Left ventricle myocardium inferior (tissue), 1 donor: ENCODE measurements at regions not wholly inside any gene's neighbourhood (a gene's known extent, or its start where the extent isn't known, plus 50 kb on each side); places are given as distances from the start of the nearest gene placed in this dataset.

Experiments
- DNase-seq: peaks from one replicate; pipeline ENCODE4 v3.0.0-alpha.2; 2020
- H3K27ac ChIP-seq: fragments of 200-600 bp; replicated peaks from 2 replicates; pipeline ENCODE4 v1.8.0; 2021
- H3K27me3 ChIP-seq: fragments of 200-600 bp; 2 replicates; pipeline ENCODE4 v1.8.0; 2021; ENCODE audit warnings: low read depth
- H3K36me3 ChIP-seq: fragments of 200-600 bp; 2 replicates; pipeline ENCODE4 v1.8.0; 2021
- H3K4me1 ChIP-seq: fragments of 200-600 bp; 2 replicates; pipeline ENCODE4 v1.8.0; 2021
- H3K4me3 ChIP-seq: fragments of 200-600 bp; 2 replicates; pipeline ENCODE4 v1.8.0; 2021; ENCODE audit warnings: mild to moderate bottlenecking, moderate library complexity
- H3K9me3 ChIP-seq: fragments of 200-600 bp; replicated peaks from 2 replicates; pipeline ENCODE4 v1.8.0; 2021
- intact Hi-C: fragments of 100-400 bp; cut with micrococcal nuclease; formaldehyde crosslinking; loops from one replicate; pipeline ENCODE4 v1.11.0; 2022
- TF ChIP-seq, protein P1 (sequence below): fragments of 200-600 bp; IDR thresholded peaks from 2 replicates; pipeline ENCODE4 v1.8.0; 2021; ENCODE audit warnings: antibody characterized with exemption, mild to moderate bottlenecking, borderline replicate concordance
- donor health status: DM: no; HTN: yes; CAD: no; lungs with severe emphysema.

DNA sequence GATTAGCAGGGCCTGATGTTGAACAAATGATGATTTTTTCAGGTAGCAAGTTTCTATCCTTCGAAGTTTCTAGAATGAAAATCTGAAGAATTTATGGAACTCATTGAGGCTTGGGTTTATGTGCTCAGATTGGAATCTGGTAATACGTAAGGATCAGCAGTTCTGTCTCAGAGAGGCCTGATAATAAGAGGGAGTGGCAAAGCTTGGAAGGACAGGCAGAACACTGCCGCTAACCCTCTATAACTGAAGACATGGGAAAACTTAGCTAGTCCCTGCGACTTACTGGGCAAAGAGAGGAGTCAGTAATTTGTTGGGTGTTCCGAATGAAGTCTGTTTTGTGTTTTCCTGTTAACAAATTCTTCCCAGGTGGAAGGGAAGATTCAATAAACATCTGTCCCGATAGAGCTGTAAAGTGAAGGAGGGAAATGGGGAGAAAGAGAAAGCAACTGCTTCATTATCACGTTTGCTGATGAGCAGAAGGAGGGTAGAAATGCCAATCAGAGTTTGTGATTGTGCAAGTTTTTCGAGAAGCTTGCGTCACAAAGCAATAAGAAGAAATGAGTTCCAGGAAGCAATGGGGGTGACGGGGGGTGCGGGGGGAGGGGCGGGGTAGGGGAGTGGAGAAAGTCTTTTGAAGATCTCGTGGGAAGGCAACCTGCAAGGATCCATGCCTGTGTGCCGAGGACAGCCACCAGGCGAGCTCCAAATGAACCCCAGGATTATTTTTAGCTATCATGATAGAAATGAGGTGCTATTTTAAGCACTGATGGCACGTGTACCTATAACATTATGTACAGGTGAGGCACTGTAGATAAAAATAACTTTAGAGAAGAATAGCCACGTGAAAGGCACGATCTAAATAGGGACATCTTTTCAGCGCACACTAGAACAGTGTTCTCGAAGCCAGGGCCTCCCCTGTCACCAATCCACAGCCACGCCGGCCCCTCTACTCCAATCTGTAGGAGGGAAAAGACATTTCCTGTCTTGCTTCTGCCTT lies 224.1 kb downstream of the FGF9 start:
- no peak for DNase-seq
- intact Hi-C loops: no loop called here
- Histone ChIP-seq H3K27ac (no peak overlapping the region), H3K9me3 (no peaks in the 10 kb centered on the region), H3K27me3 (peaks cover 7% of the 10 kb centered on the region), H3K36me3 (no peaks in the 10 kb centered on the region), H3K4me1 (peaks cover 14% of the 10 kb centered on the region), H3K4me3 (no peak overlapping the region)
- TF ChIP-seq, protein P1, sequence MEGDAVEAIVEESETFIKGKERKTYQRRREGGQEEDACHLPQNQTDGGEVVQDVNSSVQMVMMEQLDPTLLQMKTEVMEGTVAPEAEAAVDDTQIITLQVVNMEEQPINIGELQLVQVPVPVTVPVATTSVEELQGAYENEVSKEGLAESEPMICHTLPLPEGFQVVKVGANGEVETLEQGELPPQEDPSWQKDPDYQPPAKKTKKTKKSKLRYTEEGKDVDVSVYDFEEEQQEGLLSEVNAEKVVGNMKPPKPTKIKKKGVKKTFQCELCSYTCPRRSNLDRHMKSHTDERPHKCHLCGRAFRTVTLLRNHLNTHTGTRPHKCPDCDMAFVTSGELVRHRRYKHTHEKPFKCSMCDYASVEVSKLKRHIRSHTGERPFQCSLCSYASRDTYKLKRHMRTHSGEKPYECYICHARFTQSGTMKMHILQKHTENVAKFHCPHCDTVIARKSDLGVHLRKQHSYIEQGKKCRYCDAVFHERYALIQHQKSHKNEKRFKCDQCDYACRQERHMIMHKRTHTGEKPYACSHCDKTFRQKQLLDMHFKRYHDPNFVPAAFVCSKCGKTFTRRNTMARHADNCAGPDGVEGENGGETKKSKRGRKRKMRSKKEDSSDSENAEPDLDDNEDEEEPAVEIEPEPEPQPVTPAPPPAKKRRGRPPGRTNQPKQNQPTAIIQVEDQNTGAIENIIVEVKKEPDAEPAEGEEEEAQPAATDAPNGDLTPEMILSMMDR: no peak

- Histone ChIP-seq H3K4me3 (no peak overlapping the region), H3K27me3 (peaks cover 7% of the 10 kb centered on the region), H3K36me3 (no peaks in the 10 kb centered on the region), H3K27ac (no peak overlapping the region), H3K4me1 (peaks cover 14% of the 10 kb centered on the region), H3K9me3 (no peaks in the 10 kb centered on the region)
- intact Hi-C loops: no loop called here
- TF ChIP-seq, protein P1: no peak
- DNase-seq: no peak
Measured at GRCh38 chr13:21895779-21896178, 224.9 kb downstream of the FGF9 start.

DNA sequence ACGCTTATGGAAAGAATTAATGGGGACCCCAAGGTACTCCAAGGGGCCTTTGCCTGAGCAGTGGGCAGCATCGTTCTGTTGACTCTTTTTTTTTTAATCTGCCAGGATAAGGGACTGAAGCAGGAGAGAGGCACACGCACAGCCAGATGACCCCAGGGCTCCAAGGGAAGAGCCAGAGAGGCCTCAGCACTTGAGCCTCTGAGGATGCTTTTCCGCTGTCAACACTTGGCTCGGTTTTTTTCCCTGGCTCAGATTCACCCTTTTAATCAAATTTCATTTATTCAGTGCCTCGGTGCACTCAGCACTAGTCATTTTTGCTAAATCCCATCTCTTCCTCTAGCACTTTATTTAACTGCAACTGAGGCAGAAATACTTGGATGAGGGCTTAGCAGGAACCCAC lies 226.3 kb downstream of the FGF9 start:
- peaks cover 22% of the 10 kb centered on the region for H3K4me1 ChIP-seq

GRCh38 chr13:21898459-21898858 lies 227.6 kb downstream of the FGF9 start:
- intact Hi-C loops: no loop called here
- no peak for DNase-seq
- H3K4me3 ChIP-seq: no peak overlapping the region
- H3K4me1 ChIP-seq: peaks cover 30% of the 10 kb centered on the region
- no peaks in the 10 kb centered on the region for H3K9me3 ChIP-seq
- H3K27ac ChIP-seq: no peak overlapping the region
- peaks cover 10% of the 10 kb centered on the region for H3K27me3 ChIP-seq
- TF ChIP-seq, protein P1: no peak
- no peaks in the 10 kb centered on the region for H3K36me3 ChIP-seq

More for the DNA sequence above, 226.3 kb downstream of the FGF9 start:
- H3K27me3 ChIP-seq: peaks cover 7% of the 10 kb centered on the region
- no peaks in the 10 kb centered on the region for H3K9me3 ChIP-seq
- no peak overlapping the region for H3K4me3 ChIP-seq
- TF ChIP-seq, protein P1: no peak
- no peaks in the 10 kb centered on the region for H3K36me3 ChIP-seq
- no peak overlapping the region for H3K27ac ChIP-seq
- peak; percentile 20 for DNase-seq
- intact Hi-C loops: no loop called here

DNA sequence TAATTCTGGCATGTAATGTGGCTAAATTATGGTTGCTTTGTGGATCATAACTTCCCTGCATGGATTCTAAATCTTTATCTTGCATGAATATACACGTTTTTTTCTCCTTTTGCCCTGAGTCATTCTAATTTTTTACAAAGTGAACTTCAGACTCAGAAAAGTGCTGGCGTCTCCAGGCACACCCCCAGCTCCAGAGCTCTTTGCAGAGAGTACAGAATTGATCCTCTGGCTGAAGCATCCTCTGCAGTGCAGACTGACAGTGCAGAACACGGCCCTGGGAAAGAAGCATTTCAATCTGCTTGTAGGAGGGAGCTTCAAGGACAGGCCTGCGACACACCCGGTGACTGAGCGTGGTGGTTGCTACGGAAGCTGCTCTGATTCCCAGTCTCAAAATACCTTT lies 228.1 kb downstream of the FGF9 start:
- H3K9me3 ChIP-seq: no peaks in the 10 kb centered on the region
- peaks cover 15% of the 10 kb centered on the region for H3K27me3 ChIP-seq
- intact Hi-C loops: no loop called here
- DNase-seq: no peak
- TF ChIP-seq, protein P1: no peak
- H3K36me3 ChIP-seq: no peaks in the 10 kb centered on the region
- H3K4me1 ChIP-seq: peaks cover 30% of the 10 kb centered on the region
- H3K27ac ChIP-seq: no peak overlapping the region
- no peak overlapping the region for H3K4me3 ChIP-seq
